KBM-7 (cell line): ENCODE measurements at regions not wholly inside any gene's neighbourhood (a gene's known extent, or its start where the extent isn't known, plus 50 kb on each side); places are given as distances from the start of the nearest gene placed in this dataset.

ENCODE experiments used
- DNase-seq: peaks from one replicate; pipeline ENCODE4 v3.0.0-alpha.2; 2015
- in situ Hi-C: fragments of 300-500 bp; cut with MboI; formaldehyde crosslinking; loops from 2 replicates; pipeline ENCODE4 v1.14.3; 2020; ENCODE audit warnings: low sequenced_read_pairs, low pct_unique_long_range_greater_than_20kb, mixed read lengths

DNA sequence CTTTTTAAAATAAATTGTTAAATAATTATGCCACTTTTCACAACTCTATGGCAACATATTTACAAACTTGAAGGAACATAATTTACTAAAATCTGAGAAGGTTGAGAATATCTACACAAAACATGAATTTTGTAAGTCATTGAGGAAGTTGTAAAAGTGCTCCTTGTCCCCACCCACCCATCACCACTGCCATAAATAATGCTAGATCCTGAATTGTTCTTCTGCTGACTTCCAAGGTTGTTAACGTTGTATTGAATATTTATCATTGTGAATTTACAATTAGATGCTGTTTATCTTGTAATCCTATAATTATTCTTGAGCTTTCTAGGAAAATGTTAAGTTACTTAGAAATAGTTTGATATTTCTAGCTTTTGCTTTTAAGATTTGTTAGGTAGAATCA is 908.0 kb upstream of the COX7C start:
- DNase-seq = no peak
- in situ Hi-C loops = no loop called here

GRCh38 chr5:85716344-85717202 is 901.2 kb upstream of the COX7C start:
- in situ Hi-C loops = no loop called here
- DNase-seq = no peak

DNA sequence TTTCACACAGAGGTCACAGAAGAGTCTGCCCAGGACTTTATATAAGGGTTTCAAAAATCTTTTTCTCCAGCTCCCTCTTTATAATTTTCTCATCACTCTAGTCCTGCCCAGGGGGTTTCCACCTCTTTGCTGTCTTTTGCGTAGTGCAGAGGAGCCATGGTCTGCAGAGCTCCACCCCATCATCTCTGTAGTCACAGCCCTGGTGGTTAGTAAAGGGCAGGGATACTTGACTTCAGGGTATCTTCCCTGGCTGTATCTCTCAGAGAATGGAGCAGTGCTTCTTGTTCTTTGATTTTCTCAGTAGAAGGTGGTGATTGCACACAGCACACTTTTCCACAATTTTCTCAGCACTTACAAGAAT is 900.6 kb upstream of the COX7C start:
- DNase-seq = no peak
- in situ Hi-C loops = no loop called here

- in situ Hi-C loops = no loop called here
Measured at GRCh38 chr5:85732185-85732584, 885.6 kb upstream of the COX7C start.

GRCh38 chr5:85741972-85742371 is 875.8 kb upstream of the COX7C start:
- in situ Hi-C loops = no loop called here
- no peak for DNase-seq

More at GRCh38 chr5:85732185-85732584, 885.6 kb upstream of the COX7C start:
- DNase-seq = no peak

DNA sequence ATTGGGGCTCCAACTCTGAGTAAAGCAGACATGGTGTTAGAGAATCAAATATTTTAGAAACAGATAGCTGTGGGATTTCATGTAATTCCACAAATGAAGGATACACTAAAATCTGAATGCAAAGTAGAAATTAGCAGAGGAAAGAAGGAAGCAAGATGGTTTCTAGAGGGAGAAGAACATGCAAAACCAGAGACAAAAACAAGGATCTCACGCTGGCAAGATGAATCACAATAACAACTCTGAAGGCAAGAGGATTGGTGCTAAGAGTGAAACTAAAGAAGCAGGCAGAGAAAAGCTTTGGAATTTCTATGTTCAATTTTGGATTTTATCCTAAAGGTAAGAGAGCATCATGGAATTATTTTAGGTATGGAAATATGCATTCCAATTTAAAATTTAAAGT is 857.2 kb upstream of the COX7C start:
- no peak for DNase-seq
- in situ Hi-C loops = no loop called here

- in situ Hi-C loops = no loop called here
- DNase-seq = no peak
Measured at GRCh38 chr5:85769347-85769746, 848.4 kb upstream of the COX7C start.

GRCh38 chr5:85784746-85785145 is 833.0 kb upstream of the COX7C start:
- in situ Hi-C loops = no loop called here
- no peak for DNase-seq

GRCh38 chr5:85813146-85813545 is 804.6 kb upstream of the COX7C start:
- DNase-seq = no peak
- in situ Hi-C loops = no loop called here

DNA sequence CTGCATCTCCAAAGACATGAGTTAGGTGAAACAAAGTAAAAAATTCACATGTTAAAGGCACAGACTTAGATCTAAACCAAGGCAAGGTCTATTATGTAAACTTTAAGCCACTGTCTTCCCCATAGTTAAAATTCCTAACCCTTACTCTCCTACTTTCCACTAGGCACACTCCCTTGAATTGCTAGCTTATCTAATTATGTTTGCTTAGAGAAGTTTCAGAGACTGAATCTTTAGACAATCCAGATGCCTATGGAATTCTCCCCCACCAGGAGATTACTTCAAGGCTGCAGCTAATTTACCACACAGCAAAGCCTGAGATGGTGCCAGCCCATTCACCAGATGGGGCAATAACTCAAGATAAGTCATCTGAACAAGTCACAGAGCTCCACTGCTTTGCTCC is 803.1 kb upstream of the COX7C start:
- in situ Hi-C loops = no loop called here
- DNase-seq = no peak

DNA sequence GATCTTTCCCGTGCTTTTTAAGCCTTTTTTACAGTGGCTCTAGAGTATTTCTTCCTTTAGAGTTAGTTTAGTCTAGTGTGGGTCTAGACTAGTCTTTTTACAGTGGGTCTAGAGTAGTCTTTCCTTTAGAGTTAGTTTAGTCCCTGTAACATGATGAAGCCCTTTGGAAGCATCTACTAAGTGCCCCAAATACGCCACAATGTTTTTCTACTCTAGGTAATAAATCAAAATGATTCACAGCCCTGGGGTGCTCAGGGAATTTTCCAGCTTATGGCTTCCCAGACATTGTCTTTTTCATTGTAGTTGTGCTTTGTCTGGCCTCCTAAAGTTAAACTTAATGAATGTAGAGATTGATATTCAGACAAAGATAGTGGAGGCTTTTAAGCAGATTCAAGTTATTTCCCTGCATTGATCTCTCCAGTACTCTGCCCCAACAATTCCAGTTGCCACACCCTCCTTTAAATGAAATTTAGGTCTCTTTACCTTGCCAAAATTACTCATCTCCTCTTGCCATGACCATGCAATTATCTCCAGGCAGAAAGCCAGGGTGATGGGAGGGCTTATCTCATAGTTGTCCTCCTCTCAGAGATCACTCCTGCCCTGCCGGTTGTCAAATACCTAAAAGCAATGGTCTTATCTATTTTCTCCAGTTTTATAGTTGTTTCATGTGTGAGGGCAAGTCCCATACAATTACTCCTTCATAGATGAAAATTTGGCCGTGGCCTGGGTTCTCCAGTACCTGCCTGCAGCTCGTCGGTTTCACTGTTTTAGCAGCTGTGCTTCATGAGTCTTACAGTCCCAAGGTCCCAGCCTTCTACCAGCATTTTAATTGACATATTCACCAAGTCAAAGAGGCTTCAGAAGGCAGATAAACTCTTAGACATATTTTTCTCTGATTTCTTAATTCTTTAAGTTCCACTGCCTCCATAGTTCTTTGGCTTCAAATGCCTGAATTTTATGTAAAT is 794.0 kb upstream of the COX7C start:
- DNase-seq = no peak
- in situ Hi-C loops = no loop called here

DNA sequence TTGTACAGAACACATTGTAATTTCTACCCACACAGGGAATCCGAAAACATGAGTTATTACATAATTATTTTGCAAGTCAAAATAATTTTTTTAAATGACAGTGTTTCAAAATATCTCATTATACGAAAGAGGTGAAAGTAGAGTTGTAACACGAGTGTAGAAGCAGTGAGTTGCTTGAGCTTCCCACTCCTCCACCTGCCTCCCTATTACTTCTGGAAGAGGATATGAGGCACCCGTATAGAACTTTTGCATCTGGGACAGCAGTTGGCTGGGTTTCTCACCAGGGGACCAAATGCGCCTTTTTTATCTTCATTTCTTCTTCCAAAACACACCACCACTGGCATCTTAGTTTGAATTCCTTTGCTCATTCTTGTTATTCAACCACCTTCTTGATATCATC is 779.0 kb upstream of the COX7C start:
- in situ Hi-C loops = no loop called here
- no peak for DNase-seq

GRCh38 chr5:85841653-85842052 is 776.1 kb upstream of the COX7C start:
- in situ Hi-C loops = no loop called here

GRCh38 chr5:85843535-85843934 is 774.2 kb upstream of the COX7C start:
- in situ Hi-C loops = no loop called here
- no peak for DNase-seq

More at GRCh38 chr5:85841653-85842052, 776.1 kb upstream of the COX7C start:
- DNase-seq = no peak

DNA sequence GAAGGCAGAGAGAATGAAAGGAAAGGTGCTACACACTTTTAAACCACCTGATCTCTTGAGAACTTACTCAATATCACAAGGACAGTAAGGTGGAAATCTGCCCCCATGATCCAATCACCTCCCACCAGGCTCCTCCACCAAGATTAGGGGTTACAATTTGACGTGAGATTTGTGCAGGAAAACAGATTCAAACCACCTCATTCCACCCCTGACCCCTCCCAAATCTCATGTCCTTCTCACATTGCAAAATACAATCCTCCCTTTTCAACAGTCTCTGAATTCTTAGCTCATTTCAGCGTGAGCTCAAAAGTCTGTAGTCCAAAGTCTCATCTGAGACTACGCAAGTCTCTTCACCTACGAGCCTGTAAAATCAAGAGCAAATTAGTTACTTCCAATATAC is 768.3 kb upstream of the COX7C start:
- no peak for DNase-seq

DNA sequence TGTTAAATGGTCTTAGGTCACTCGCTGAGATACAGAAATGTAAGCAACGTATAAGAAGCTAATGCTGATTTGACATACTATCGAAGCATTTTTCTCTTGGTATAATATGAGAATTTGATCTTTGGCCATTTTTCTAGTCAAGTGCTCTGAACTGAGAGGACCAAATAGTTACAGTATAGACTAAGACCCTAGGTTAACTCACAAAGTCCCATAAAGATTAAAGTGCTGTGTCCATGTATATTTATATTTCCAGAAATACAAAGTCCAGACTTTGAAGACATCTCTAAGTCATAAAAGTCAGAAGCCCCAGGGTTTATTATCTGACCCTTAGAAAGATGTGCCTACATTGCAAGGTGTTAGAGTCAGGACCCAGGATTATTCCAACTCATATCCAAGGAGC is 752.4 kb upstream of the COX7C start:
- in situ Hi-C loops = no loop called here
- no peak for DNase-seq

More for the DNA sequence above, 768.3 kb upstream of the COX7C start:
- in situ Hi-C loops = no loop called here

DNA sequence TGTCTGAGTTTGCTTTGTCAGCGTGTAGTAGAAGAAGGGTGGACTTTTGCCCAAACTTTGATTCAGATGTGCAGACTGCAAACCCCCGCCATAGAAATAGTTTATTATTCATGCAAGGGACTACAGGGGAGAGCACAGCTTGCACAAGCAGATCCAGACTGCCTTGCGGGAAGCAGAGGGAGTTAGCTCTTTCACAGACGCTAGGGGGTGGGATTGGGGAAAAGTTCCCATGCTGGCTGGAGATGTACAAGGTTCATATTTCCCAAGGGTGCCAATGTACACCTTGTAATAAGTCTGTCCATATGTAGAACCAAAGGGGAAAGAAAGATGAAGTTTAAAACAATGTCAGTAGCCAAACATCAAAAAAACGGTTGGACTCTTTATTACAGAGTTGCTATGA is 749.7 kb upstream of the COX7C start:
- DNase-seq = no peak
- in situ Hi-C loops = no loop called here

DNA sequence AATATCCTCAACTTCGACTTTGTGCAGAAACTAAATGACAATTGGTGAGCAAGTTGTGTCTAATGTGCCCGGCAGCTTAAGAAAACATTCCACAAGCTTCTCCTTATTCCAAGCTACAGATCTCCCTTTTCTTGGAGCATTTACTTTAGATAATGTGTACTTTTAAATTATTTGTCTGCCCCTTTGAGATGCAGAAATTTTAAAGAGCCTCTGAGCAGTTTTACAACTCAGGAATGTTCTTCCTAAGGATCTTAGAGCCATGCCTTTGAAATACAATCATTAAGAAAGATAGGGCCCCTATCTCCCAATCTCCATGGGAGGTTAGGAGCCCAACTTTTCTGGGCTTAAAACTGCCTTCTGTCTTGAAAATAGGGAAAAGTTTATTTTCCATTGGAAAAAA is 723.7 kb upstream of the COX7C start:
- in situ Hi-C loops = no loop called here
- no peak for DNase-seq

GRCh38 chr5:85896514-85896913 is 721.2 kb upstream of the COX7C start:
- no peak for DNase-seq
- in situ Hi-C loops = no loop called here

- DNase-seq = no peak
- in situ Hi-C loops = no loop called here
Measured at GRCh38 chr5:85906460-85906859, 711.3 kb upstream of the COX7C start.
